ENCODE measurements at regions not wholly inside any gene's neighbourhood (a gene's known extent, or its start where the extent isn't known, plus 50 kb on each side); places are given as distances from the start of the nearest gene placed in this dataset.

GRCh38 chr6:14540810-14541540 is 423.4 kb downstream of the CD83 start:
- TF ChIP-seq CTCF (IDR thresholded peaks at IDR 0.05; ENCODE audit: insufficient read depth, low read depth, low read length) (no peak), EZH2 (IDR thresholded peaks at IDR 0.05; ENCODE audit: insufficient read depth, low read length) (no peak)
